Neural cell (in vitro differentiated cells): ENCODE measurements at regions not wholly inside any gene's neighbourhood (a gene's known extent, or its start where the extent isn't known, plus 50 kb on each side); places are given as distances from the start of the nearest gene placed in this dataset.

Experiments
- H2AFZ ChIP-seq: fragments of 200-600, 300-800 bp; sonication (generic), shearing (Covaris generic); 2 replicates; pipeline ENCODE4 v1.6.0; 2014; ENCODE audit warnings: low read depth, mild to moderate bottlenecking, antibody characterized with exemption, low read length, moderate library complexity
- H3F3A ChIP-seq: fragments of 200-600 bp; shearing (Covaris generic); 2 replicates; pipeline ENCODE4 v1.6.1; 2016; ENCODE audit warnings: mild to moderate bottlenecking, moderate library complexity, mixed read lengths, antibody characterized with exemption, low read length; ENCODE audit not compliant: insufficient read depth, poor library complexity, severe bottlenecking
- H3K27ac ChIP-seq: fragments of 200-600, 300-800 bp; sonication (generic), shearing (Covaris generic); 2 replicates; pipeline ENCODE4 v1.5.1; 2014; ENCODE audit warnings: mild to moderate bottlenecking, low read length, moderate library complexity
- H3K27me3 ChIP-seq: fragments of 300-800, 200-600 bp; sonication (generic), shearing (Covaris generic); 2 replicates; pipeline ENCODE4 v1.6.0; 2014; ENCODE audit warnings: mild to moderate bottlenecking, low read depth, low read length, moderate library complexity; ENCODE audit not compliant: insufficient read depth
- H3K36me3 ChIP-seq: fragments of 300-800, 200-600 bp; sonication (generic), shearing (Covaris generic); 2 replicates; pipeline ENCODE4 v1.5.1; 2014; ENCODE audit warnings: mild to moderate bottlenecking, antibody characterized with exemption, low read length, moderate library complexity; ENCODE audit not compliant: insufficient read depth
- H3K4me2 ChIP-seq: fragments of 300-800, 200-600 bp; sonication (generic), shearing (Covaris generic); 2 replicates; pipeline ENCODE4 v1.6.0; 2014; ENCODE audit warnings: mild to moderate bottlenecking, low read length
- H3K4me3 ChIP-seq: fragments of 300-800, 200-600 bp; sonication (generic), shearing (Covaris generic); 2 replicates; pipeline ENCODE4 v1.5.1; 2014; ENCODE audit warnings: mild to moderate bottlenecking, low read length, moderate library complexity
- H3K79me2 ChIP-seq: fragments of 200-600 bp; shearing (Covaris generic); replicated peaks from 2 replicates; pipeline ENCODE4 v1.6.0; 2014; ENCODE audit warnings: mild to moderate bottlenecking, low read length, moderate library complexity; ENCODE audit not compliant: insufficient read depth
- H3K9ac ChIP-seq: fragments of 300-800, 200-600 bp; sonication (generic), shearing (Covaris generic); 2 replicates; pipeline ENCODE4 v1.6.1; 2016; ENCODE audit warnings: mild to moderate bottlenecking, low read length, mixed read lengths
- H3K9me2 ChIP-seq: fragments of 200-600 bp; shearing (Covaris generic); 2 replicates; pipeline ENCODE4 v1.6.1; 2016; ENCODE audit warnings: mild to moderate bottlenecking, low read length, mixed read lengths; ENCODE audit not compliant: insufficient read depth
- H3K9me3 ChIP-seq: fragments of 200-600, 300-800 bp; sonication (generic), shearing (Covaris generic); 2 replicates; pipeline ENCODE4 v1.6.1; 2016; ENCODE audit warnings: mild to moderate bottlenecking, mixed run types, low read length, moderate library complexity, mixed read lengths
- H4K20me1 ChIP-seq: fragments of 200-600 bp; shearing (Covaris generic); 2 replicates; pipeline ENCODE4 v1.6.1; 2016; ENCODE audit warnings: mild to moderate bottlenecking, mixed run types; ENCODE audit not compliant: insufficient read depth
- CTCF ChIP-seq: fragments of 450-650 bp; IDR thresholded peaks from 2 replicates; pipeline ENCODE4 v1.5.1; 2014; ENCODE audit warnings: antibody characterized with exemption, mild to moderate bottlenecking, moderate library complexity; ENCODE audit not compliant: poor library complexity, severe bottlenecking
- EP300 ChIP-seq: fragments of 450-650 bp; conservative IDR thresholded peaks from 2 replicates; pipeline ENCODE4 v1.6.1; 2014; ENCODE audit warnings: antibody characterized with exemption, mild to moderate bottlenecking, moderate library complexity; ENCODE audit not compliant: poor library complexity, severe bottlenecking
- EZH2 ChIP-seq: fragments of 200-600, 300-800 bp; shearing (Covaris generic), sonication (generic); IDR thresholded peaks from 2 replicates; pipeline ENCODE4 v1.6.1; 2014; ENCODE audit warnings: antibody characterized with exemption, low read length, borderline replicate concordance, mild to moderate bottlenecking; ENCODE audit not compliant: insufficient read depth, poor library complexity, severe bottlenecking
- MXI1 ChIP-seq: fragments of 450-650 bp; conservative IDR thresholded peaks from 2 replicates; pipeline ENCODE4 v1.6.1; 2014; ENCODE audit warnings: antibody characterized with exemption, mild to moderate bottlenecking; ENCODE audit not compliant: poor library complexity, severe bottlenecking
- POLR2AphosphoS5 ChIP-seq: IDR thresholded peaks from 2 replicates; pipeline ENCODE4 v1.6.1; 2012
- RAD21 ChIP-seq: fragments of 450-650 bp; conservative IDR thresholded peaks from 2 replicates; pipeline ENCODE4 v1.6.1; 2014; ENCODE audit warnings: antibody characterized with exemption, mild to moderate bottlenecking, moderate library complexity
- SMC3 ChIP-seq: fragments of 450-650 bp; conservative IDR thresholded peaks from 2 replicates; pipeline ENCODE4 v1.6.1; 2014; ENCODE audit warnings: antibody characterized with exemption, mild to moderate bottlenecking, moderate library complexity; ENCODE audit not compliant: poor library complexity
- TAF1 ChIP-seq: IDR thresholded peaks from 2 replicates; pipeline ENCODE4 v1.6.1; 2012; ENCODE audit warnings: low read depth
- TF ChIP-seq, protein P1 (sequence below): IDR thresholded peaks from 2 replicates; pipeline ENCODE4 v1.6.1; 2012; ENCODE audit warnings: borderline replicate concordance

GRCh38 chr13:63651394-63651793 is 2235.7 kb upstream of the PCDH20 start:
- no peak overlapping the region for H3K27ac ChIP-seq

DNA sequence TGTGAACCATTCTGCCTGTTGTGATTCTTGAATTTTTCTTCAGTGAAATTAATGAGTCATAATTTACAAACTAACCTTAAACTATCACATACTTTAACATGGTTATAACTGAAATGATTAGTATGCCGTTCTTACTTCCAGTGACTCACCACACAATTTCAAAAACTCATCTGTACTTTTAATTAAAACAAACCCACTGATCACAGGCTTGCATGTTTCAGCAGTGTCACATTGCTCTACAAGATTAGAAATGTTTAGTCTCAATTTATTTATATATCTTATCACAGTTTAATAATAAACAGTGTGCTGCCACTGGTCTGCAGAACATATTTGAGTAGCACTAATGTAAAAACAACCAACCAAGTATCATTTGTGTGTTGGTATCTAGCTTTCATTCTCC is 2227.9 kb upstream of the PCDH20 start:
- no peak for TF ChIP-seq EZH2
- no peak for TF ChIP-seq CTCF
- TF ChIP-seq SMC3: no peak
- no peak for TF ChIP-seq EP300
- TF ChIP-seq POLR2AphosphoS5: no peak
- TF ChIP-seq RAD21: no peak
- TF ChIP-seq MXI1: no peak
- no peak for TF ChIP-seq TAF1
- TF ChIP-seq, protein P1, sequence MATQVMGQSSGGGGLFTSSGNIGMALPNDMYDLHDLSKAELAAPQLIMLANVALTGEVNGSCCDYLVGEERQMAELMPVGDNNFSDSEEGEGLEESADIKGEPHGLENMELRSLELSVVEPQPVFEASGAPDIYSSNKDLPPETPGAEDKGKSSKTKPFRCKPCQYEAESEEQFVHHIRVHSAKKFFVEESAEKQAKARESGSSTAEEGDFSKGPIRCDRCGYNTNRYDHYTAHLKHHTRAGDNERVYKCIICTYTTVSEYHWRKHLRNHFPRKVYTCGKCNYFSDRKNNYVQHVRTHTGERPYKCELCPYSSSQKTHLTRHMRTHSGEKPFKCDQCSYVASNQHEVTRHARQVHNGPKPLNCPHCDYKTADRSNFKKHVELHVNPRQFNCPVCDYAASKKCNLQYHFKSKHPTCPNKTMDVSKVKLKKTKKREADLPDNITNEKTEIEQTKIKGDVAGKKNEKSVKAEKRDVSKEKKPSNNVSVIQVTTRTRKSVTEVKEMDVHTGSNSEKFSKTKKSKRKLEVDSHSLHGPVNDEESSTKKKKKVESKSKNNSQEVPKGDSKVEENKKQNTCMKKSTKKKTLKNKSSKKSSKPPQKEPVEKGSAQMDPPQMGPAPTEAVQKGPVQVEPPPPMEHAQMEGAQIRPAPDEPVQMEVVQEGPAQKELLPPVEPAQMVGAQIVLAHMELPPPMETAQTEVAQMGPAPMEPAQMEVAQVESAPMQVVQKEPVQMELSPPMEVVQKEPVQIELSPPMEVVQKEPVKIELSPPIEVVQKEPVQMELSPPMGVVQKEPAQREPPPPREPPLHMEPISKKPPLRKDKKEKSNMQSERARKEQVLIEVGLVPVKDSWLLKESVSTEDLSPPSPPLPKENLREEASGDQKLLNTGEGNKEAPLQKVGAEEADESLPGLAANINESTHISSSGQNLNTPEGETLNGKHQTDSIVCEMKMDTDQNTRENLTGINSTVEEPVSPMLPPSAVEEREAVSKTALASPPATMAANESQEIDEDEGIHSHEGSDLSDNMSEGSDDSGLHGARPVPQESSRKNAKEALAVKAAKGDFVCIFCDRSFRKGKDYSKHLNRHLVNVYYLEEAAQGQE: no peak
- no peaks in the 10 kb centered on the region for H3F3A ChIP-seq
- no peaks in the 10 kb centered on the region for H3K36me3 ChIP-seq
- no peaks in the 10 kb centered on the region for H4K20me1 ChIP-seq
- H3K27me3 ChIP-seq: no peaks in the 10 kb centered on the region
- no peaks in the 10 kb centered on the region for H3K9me3 ChIP-seq
- no peak overlapping the region for H2AFZ ChIP-seq
- no peak overlapping the region for H3K4me3 ChIP-seq
- H3K4me2 ChIP-seq: no peak overlapping the region
- no peak overlapping the region for H3K27ac ChIP-seq
- H3K9me2 ChIP-seq: no peaks in the 10 kb centered on the region
- H3K79me2 ChIP-seq: no peaks in the 10 kb centered on the region
- no peak overlapping the region for H3K9ac ChIP-seq

More at GRCh38 chr13:63651394-63651793, 2235.7 kb upstream of the PCDH20 start:
- Histone ChIP-seq H3K4me2 (no peak overlapping the region), H3K4me3 (no peak overlapping the region), H3K9ac (no peak overlapping the region), H3K27me3 (no peaks in the 10 kb centered on the region), H3K36me3 (no peaks in the 10 kb centered on the region), H4K20me1 (no peaks in the 10 kb centered on the region), H3K79me2 (no peaks in the 10 kb centered on the region), H3F3A (no peaks in the 10 kb centered on the region), H3K9me2 (no peaks in the 10 kb centered on the region), H2AFZ (no peak overlapping the region), H3K9me3 (no peaks in the 10 kb centered on the region)
- TF ChIP-seq, protein P1: no peak
- no peak for TF ChIP-seq SMC3
- TF ChIP-seq RAD21: no peak
- no peak for TF ChIP-seq POLR2AphosphoS5
- TF ChIP-seq TAF1: no peak
- TF ChIP-seq MXI1: no peak
- TF ChIP-seq EZH2: no peak
- TF ChIP-seq EP300: no peak
- no peak for TF ChIP-seq CTCF
